H1 (cell line): ENCODE measurements at regions not wholly inside any gene's neighbourhood (a gene's known extent, or its start where the extent isn't known, plus 50 kb on each side); places are given as distances from the start of the nearest gene placed in this dataset.
"Not testable (repeated sequence)": the region's sequence is repeated elsewhere in the genome, so short reads cannot be mapped to it uniquely, and the experiment has no call there.

Experiments
- CTCF ChIA-PET: fragments of 300-600 bp; sonication (Branson Sonifier 250); formaldehyde crosslinking; loops from one replicate; lab custom pipeline; 2021; ENCODE audit not compliant: partially characterized antibody; lab: Charles Lee
- POLR2A ChIA-PET: fragments of 300-600 bp; sonication (Branson Sonifier 250); formaldehyde crosslinking; loops from one replicate; lab custom pipeline; 2021; ENCODE audit warnings: inconsistent platforms; ENCODE audit not compliant: partially characterized antibody; lab: Charles Lee
- DNase-seq, 2 experiments: peaks; one replicate each; pipeline versions ENCODE4 v3.0.0 to v3.0.0-alpha.2; 2010 to 2022; ENCODE audit warnings: low spot score in 2 of 2, low read depth in 1 of 2, mixed read lengths in 1 of 2
- FAIRE-seq: peaks from 2 replicates; lab custom pipeline; 2011; peaks lifted over from hg19 to GRCh38; lab: Jason Lieb, UNC
- H2AFZ ChIP-seq: 2 replicates; pipeline ENCODE4 v1.8.1; 2012; ENCODE audit warnings: low read length, inconsistent platforms
- H2AK5ac ChIP-seq: 2 replicates; pipeline ENCODE4 v1.6.1; 2013; ENCODE audit warnings: low read depth, low read length
- H2BK120ac ChIP-seq: replicated peaks from 2 replicates; pipeline ENCODE3; 2013; ENCODE audit warnings: low read depth, low read length, inconsistent platforms
- H2BK12ac ChIP-seq: 2 replicates; pipeline ENCODE4 v1.6.1; 2013; ENCODE audit warnings: low read depth, low read length
- H2BK15ac ChIP-seq: 2 replicates; pipeline ENCODE4 v1.6.1; 2013; ENCODE audit warnings: low read length
- H2BK20ac ChIP-seq: 2 replicates; pipeline ENCODE4 v1.6.1; 2013; ENCODE audit warnings: low read length
- H2BK5ac ChIP-seq: 2 replicates; pipeline ENCODE4 v1.6.1; 2013; ENCODE audit warnings: low read depth, low read length
- H3K14ac ChIP-seq: 2 replicates; pipeline ENCODE4 v1.6.1; 2013; ENCODE audit warnings: inconsistent platforms; ENCODE audit not compliant: insufficient read length
- H3K18ac ChIP-seq: 2 replicates; pipeline ENCODE4 v1.6.1; 2013; ENCODE audit warnings: low read length; ENCODE audit errors: extremely low read depth
- H3K23ac ChIP-seq: 2 replicates; pipeline ENCODE4 v1.6.1; 2013; ENCODE audit warnings: inconsistent platforms; ENCODE audit not compliant: insufficient read length
- H3K23me2 ChIP-seq: 2 replicates; pipeline ENCODE4 v1.6.1; 2013; ENCODE audit warnings: low read depth, low read length
- H3K27ac ChIP-seq: 2 replicates; pipeline ENCODE4 v1.6.1; 2011; ENCODE audit warnings: low read depth, low read length, inconsistent platforms
- H3K27me3 ChIP-seq, 4 experiments: replicated peaks in 1 of 4; 1 replicate in 1 of 4; 2 replicates in 3 of 4; pipeline versions ENCODE4 v1.6.1 to v1.8.1; 2011 to 2013; ENCODE audit warnings: low read length in 3 of 4, mild to moderate bottlenecking in 3 of 4, inconsistent platforms in 2 of 4, mixed read lengths in 2 of 4, moderate library complexity in 1 of 4; ENCODE audit not compliant: control insufficient read depth in 3 of 4, insufficient read depth in 3 of 4; ENCODE audit errors: extremely low read depth in 1 of 4
- H3K36me3 ChIP-seq, 4 experiments: 2 replicates each; pipeline versions ENCODE4 v1.6.1 to v1.8.1; 2011 to 2013; ENCODE audit warnings: mild to moderate bottlenecking in 4 of 4, low read length in 3 of 4, moderate library complexity in 2 of 4, control low read depth in 1 of 4, inconsistent platforms in 1 of 4; ENCODE audit not compliant: insufficient read depth in 4 of 4, control insufficient read depth in 2 of 4
- H3K4ac ChIP-seq: replicated peaks from 2 replicates; pipeline ENCODE3; 2013; ENCODE audit warnings: low read length, low read depth, mixed read lengths, inconsistent platforms; ENCODE audit not compliant: insufficient read length
- H3K4me1 ChIP-seq, 4 experiments: replicated peaks in 1 of 4; 1 replicate in 1 of 4; 2 replicates in 3 of 4; pipeline versions ENCODE4 v1.6.1 to v1.8.1; 2011 to 2013; ENCODE audit warnings: low read length in 3 of 4, inconsistent platforms in 2 of 4, mixed read lengths in 1 of 4; ENCODE audit not compliant: insufficient read depth in 4 of 4, control insufficient read depth in 3 of 4
- H3K4me2 ChIP-seq, 2 experiments: 2 replicates each; pipeline versions ENCODE4 v1.6.1 to v1.8.1; 2011 to 2013; ENCODE audit warnings: low read depth in 2 of 2, low read length in 2 of 2, control low read depth in 1 of 2, inconsistent platforms in 1 of 2, mild to moderate bottlenecking in 1 of 2; ENCODE audit not compliant: insufficient read depth in 1 of 2
- H3K4me3 ChIP-seq, 4 experiments: fragments of 200-600, 300-600 bp in 1 of 4; sonication (generic), shearing (Covaris generic), sonication (Bioruptor Twin) in 1 of 4; 2 replicates each; pipeline versions ENCODE4 v1.5.1 to v1.8.1; 2011 to 2016; ENCODE audit warnings: low read length in 4 of 4, low read depth in 3 of 4, control low read depth in 2 of 4, inconsistent platforms in 2 of 4, mild to moderate bottlenecking in 2 of 4, mixed read lengths in 1 of 4, moderate library complexity in 1 of 4; ENCODE audit not compliant: insufficient read depth in 2 of 4; ENCODE audit errors: extremely low read depth in 1 of 4
- H3K56ac ChIP-seq: replicated peaks from 2 replicates; pipeline ENCODE3; 2013; ENCODE audit warnings: low read depth, mild to moderate bottlenecking, mixed read lengths, low read length, inconsistent platforms; ENCODE audit not compliant: insufficient read length
- H3K79me1 ChIP-seq: 2 replicates; pipeline ENCODE4 v1.6.1; 2013; ENCODE audit warnings: low read depth, low read length, control low read depth
- H3K79me2 ChIP-seq, 2 experiments: 2 replicates each; pipeline versions ENCODE4 v1.6.1 to v1.8.1; 2012 to 2013; ENCODE audit warnings: low read length in 2 of 2, mild to moderate bottlenecking in 2 of 2, inconsistent platforms in 1 of 2; ENCODE audit not compliant: insufficient read depth in 2 of 2, control insufficient read depth in 1 of 2
- H3K9ac ChIP-seq, 4 experiments: replicated peaks in 1 of 4; 1 replicate in 1 of 4; 2 replicates in 3 of 4; pipeline versions ENCODE4 v1.6.1 to v1.8.1; 2011 to 2013; ENCODE audit warnings: low read depth in 3 of 4, low read length in 3 of 4, control low read depth in 2 of 4, mild to moderate bottlenecking in 2 of 4, moderate library complexity in 2 of 4, inconsistent platforms in 1 of 4; ENCODE audit errors: extremely low read depth in 1 of 4
- H3K9me3 ChIP-seq, 2 experiments: 2 replicates each; pipeline versions ENCODE4 v1.6.1 to v1.8.1; 2012 to 2013; ENCODE audit warnings: mild to moderate bottlenecking in 2 of 2, moderate library complexity in 2 of 2, control low read depth in 1 of 2, inconsistent platforms in 1 of 2, low read depth in 1 of 2, low read length in 1 of 2, mixed read lengths in 1 of 2; ENCODE audit not compliant: insufficient read depth in 2 of 2
- H4K20me1 ChIP-seq, 2 experiments: replicated peaks in 1 of 2; 2 replicates each; pipeline versions ENCODE3 to v1.8.1; 2011 to 2013; ENCODE audit warnings: inconsistent platforms in 2 of 2, low read length in 2 of 2, mild to moderate bottlenecking in 1 of 2; ENCODE audit not compliant: insufficient read depth in 2 of 2, control insufficient read depth in 1 of 2
- H4K5ac ChIP-seq: 2 replicates; pipeline ENCODE4 v1.6.1; 2013; ENCODE audit warnings: low read length, low read depth, mixed read lengths, inconsistent platforms; ENCODE audit not compliant: insufficient read length
- H4K8ac ChIP-seq: 2 replicates; pipeline ENCODE4 v1.8.0; 2013; ENCODE audit warnings: mild to moderate bottlenecking, moderate library complexity, low read length, inconsistent platforms; ENCODE audit not compliant: insufficient read depth; ENCODE audit errors: extremely low read depth
- H4K91ac ChIP-seq: replicated peaks from 2 replicates; pipeline ENCODE3; 2013; ENCODE audit warnings: low read length, mixed read lengths, inconsistent platforms; ENCODE audit not compliant: insufficient read length
- WGBS, 2 experiments: shearing (Covaris generic) in 1 of 2; methylation state at CpG; one replicate each; pipeline versions ENCODE4 v1.1.6 to v1.1.7; 2013 to 2015; ENCODE audit warnings: low lambda C conversion rate in 2 of 2, mixed read lengths in 2 of 2, inconsistent platforms in 1 of 2, low coverage in 1 of 2, missing lambda C conversion rate in 1 of 2; ENCODE audit not compliant: insufficient replicate concordance in 2 of 2, insufficient coverage in 1 of 2, insufficient read length in 1 of 2; ENCODE audit errors: extremely low coverage in 1 of 2, missing lambda C conversion rate in 1 of 2; 5-methylcytosine and 5-hydroxymethylcytosine counted together

DNA sequence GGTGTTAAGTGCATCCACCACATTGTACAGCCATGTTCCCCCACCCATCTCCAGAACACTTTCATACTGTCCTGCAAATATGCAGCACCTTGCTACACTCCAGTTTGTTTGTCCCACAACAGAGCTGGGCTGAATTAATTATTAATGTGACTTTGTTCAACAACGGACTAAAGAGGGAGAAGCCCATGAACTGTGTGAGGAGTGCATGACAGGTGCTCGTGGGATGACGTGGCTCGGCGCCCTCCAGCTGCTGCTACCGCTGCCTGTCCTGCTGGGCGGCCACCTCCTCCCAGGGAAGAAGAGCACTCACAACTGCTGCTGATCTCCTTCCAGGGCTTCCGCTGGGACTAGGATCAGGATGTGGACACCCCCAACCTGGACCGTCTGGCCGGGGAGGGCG is 111.2 kb upstream of the DEFB108B start:
- H3K4me3 ChIP-seq, H3K79me2 ChIP-seq, H2AFZ ChIP-seq, H2BK120ac ChIP-seq, H3K9me3 ChIP-seq, H3K9ac ChIP-seq, H4K20me1 ChIP-seq, H3K27ac ChIP-seq, H3K27me3 ChIP-seq, H3K79me1 ChIP-seq, FAIRE-seq, H3K23ac ChIP-seq, H4K5ac ChIP-seq, H4K91ac ChIP-seq, H2BK15ac ChIP-seq, H3K36me3 ChIP-seq, POLR2A ChIA-PET, H3K23me2 ChIP-seq, H2BK20ac ChIP-seq, H2BK5ac ChIP-seq, H3K4me1 ChIP-seq, H3K56ac ChIP-seq, H3K4me2 ChIP-seq, H4K8ac ChIP-seq, H2BK12ac ChIP-seq, DNase-seq, H2AK5ac ChIP-seq, H3K18ac ChIP-seq, H3K4ac ChIP-seq, H3K14ac ChIP-seq: not testable (repeated sequence)
- CTCF ChIA-PET: interaction anchor here (0.6 kb wide), 1 partner anchor 11 kb away, joined by 3 read pairs; no protein-coding TSS in a partner anchor
- WGBS, 2 experiments: 78% methylated on average over 5 of the region's 11 CpGs; no CpG with 5 or more reads in 1 of the 2 experiments

DNA sequence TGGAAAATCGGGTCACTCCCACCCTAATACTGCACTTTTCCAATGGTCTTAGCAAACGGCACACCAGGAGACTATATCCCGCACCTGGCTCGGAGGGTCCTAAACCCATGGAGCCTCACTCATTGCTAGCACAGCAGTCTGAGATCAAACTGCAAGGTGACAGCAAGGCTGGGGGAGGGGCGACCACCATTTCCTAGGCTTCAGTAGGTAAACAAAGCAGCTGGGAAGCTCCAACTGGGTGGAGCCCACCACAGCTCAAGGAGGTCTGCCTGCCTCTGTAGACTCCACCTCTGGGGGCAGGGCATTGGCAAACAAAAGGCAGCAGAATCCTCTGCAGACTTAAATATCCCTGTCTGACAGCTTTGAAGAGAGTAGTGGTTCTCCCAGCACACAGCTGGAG is 109.0 kb upstream of the DEFB108B start:
- H3K23me2 ChIP-seq, CTCF ChIA-PET, H4K8ac ChIP-seq, H3K27ac ChIP-seq, H3K18ac ChIP-seq, H2BK12ac ChIP-seq, H4K91ac ChIP-seq, H3K56ac ChIP-seq, H3K14ac ChIP-seq, H3K9me3 ChIP-seq, H2AFZ ChIP-seq, H3K4me1 ChIP-seq, H3K4me3 ChIP-seq, H2BK120ac ChIP-seq, H3K27me3 ChIP-seq, POLR2A ChIA-PET, H4K20me1 ChIP-seq, H2BK5ac ChIP-seq, H3K4ac ChIP-seq, H2BK15ac ChIP-seq, H3K9ac ChIP-seq, H2BK20ac ChIP-seq, H3K23ac ChIP-seq, H3K36me3 ChIP-seq, H3K4me2 ChIP-seq, FAIRE-seq, H3K79me2 ChIP-seq, H3K79me1 ChIP-seq, H4K5ac ChIP-seq, DNase-seq, H2AK5ac ChIP-seq: not testable (repeated sequence)
- 79% methylated on average over 5 of the region's 5 CpGs; no CpG with 5 or more reads in 1 of the 2 experiments for WGBS, 2 experiments
